Liver (tissue), 8 donors: ENCODE measurements at regions not wholly inside any gene's neighbourhood (a gene's known extent, or its start where the extent isn't known, plus 50 kb on each side); places are given as distances from the start of the nearest gene placed in this dataset.

Experiments
- DNase-seq: peaks from one replicate; pipeline ENCODE4 v3.0.0-alpha.2; 2017; ENCODE audit warnings: low spot score
- H3K27ac ChIP-seq, 2 donors: one replicate each; pipeline ENCODE4 v1.7.0; 2013; ENCODE audit warnings: inconsistent platforms in 2 of 2, low read length in 2 of 2, control low read depth in 1 of 2, low read depth in 1 of 2, mild to moderate bottlenecking in 1 of 2
- H3K27me3 ChIP-seq, 4 donors: one replicate each; pipeline versions ENCODE4 v1.6.1 to v1.7.0; 2013; ENCODE audit warnings: low read length in 3 of 4, inconsistent platforms in 1 of 4, mild to moderate bottlenecking in 1 of 4, moderate library complexity in 1 of 4; ENCODE audit not compliant: control insufficient read depth in 4 of 4, insufficient read depth in 4 of 4
- H3K36me3 ChIP-seq, 4 donors: one replicate each; pipeline versions ENCODE4 v1.6.1 to v1.7.0; 2013; ENCODE audit warnings: low read length in 3 of 4, mild to moderate bottlenecking in 3 of 4, low read depth in 1 of 4, moderate library complexity in 1 of 4; ENCODE audit not compliant: control insufficient read depth in 4 of 4, insufficient read depth in 3 of 4
- H3K4me1 ChIP-seq, 4 donors: one replicate each; pipeline versions ENCODE4 v1.6.1 to v1.7.0; 2013; ENCODE audit warnings: low read length in 3 of 4, mild to moderate bottlenecking in 3 of 4, moderate library complexity in 1 of 4; ENCODE audit not compliant: control insufficient read depth in 4 of 4, insufficient read depth in 4 of 4
- H3K4me3 ChIP-seq, 3 donors: one replicate each; pipeline versions ENCODE4 v1.6.1 to v1.7.0; 2013; ENCODE audit warnings: low read length in 3 of 3, control low read depth in 1 of 3, low read depth in 1 of 3, mild to moderate bottlenecking in 1 of 3
- H3K9ac ChIP-seq, 2 donors: one replicate each; pipeline ENCODE4 v1.7.0; 2013; ENCODE audit warnings: low read length in 2 of 2, mild to moderate bottlenecking in 2 of 2, moderate library complexity in 2 of 2, control low read depth in 1 of 2, low read depth in 1 of 2
- H3K9me3 ChIP-seq, 4 donors: one replicate each; pipeline versions ENCODE4 v1.6.1 to v1.7.0; 2013; ENCODE audit warnings: low read length in 3 of 4; ENCODE audit not compliant: control insufficient read depth in 4 of 4
- CTCF ChIP-seq: fragments of 150-350 bp; IDR thresholded peaks from 2 replicates; pipeline ENCODE4 v1.5.1; 2017; ENCODE audit warnings: improper control_type of control experiment, low read depth, low read length; ENCODE audit not compliant: missing input control
- EGR1 ChIP-seq, 2 donors: IDR thresholded peaks; 2 replicates each; pipeline ENCODE4 v1.6.1; 2016 to 2018; ENCODE audit warnings: antibody characterized with exemption in 2 of 2, low read depth in 2 of 2
- FOXA1 ChIP-seq: IDR thresholded peaks from 2 replicates; pipeline ENCODE4 v1.6.1; 2016; ENCODE audit warnings: antibody characterized with exemption
- FOXA2 ChIP-seq: IDR thresholded peaks from 2 replicates; pipeline ENCODE4 v1.6.1; 2016; ENCODE audit warnings: antibody characterized with exemption
- GABPA ChIP-seq, 2 donors: IDR thresholded peaks in 1 of 2; conservative IDR thresholded peaks in 1 of 2; 2 replicates each; pipeline ENCODE4 v1.6.1; 2016; ENCODE audit warnings: antibody characterized with exemption in 2 of 2, mild to moderate bottlenecking in 1 of 2, moderate library complexity in 1 of 2
- HNF4A ChIP-seq, 2 donors: conservative IDR thresholded peaks; 2 replicates each; pipeline ENCODE4 v1.6.1; 2016; ENCODE audit warnings: antibody characterized with exemption in 2 of 2, mild to moderate bottlenecking in 2 of 2
- HNF4G ChIP-seq: IDR thresholded peaks from 2 replicates; pipeline ENCODE4 v1.6.1; 2016; ENCODE audit warnings: antibody characterized with exemption
- JUND ChIP-seq, 2 donors: IDR thresholded peaks; 2 replicates each; pipeline ENCODE4 v1.6.1; 2016; ENCODE audit warnings: antibody characterized with exemption in 2 of 2
- NR2F2 ChIP-seq: IDR thresholded peaks from 2 replicates; pipeline ENCODE4 v1.6.1; 2016; ENCODE audit warnings: antibody characterized with exemption
- RAD21 ChIP-seq, 2 donors: IDR thresholded peaks; 2 replicates each; pipeline ENCODE4 v1.6.1; 2016; ENCODE audit warnings: antibody characterized with exemption in 2 of 2, mild to moderate bottlenecking in 2 of 2
- REST ChIP-seq: IDR thresholded peaks from 2 replicates; pipeline ENCODE4 v1.6.1; 2016; ENCODE audit warnings: antibody characterized with exemption, mild to moderate bottlenecking
- RXRA ChIP-seq, 2 donors: IDR thresholded peaks; 2 replicates each; pipeline ENCODE4 v1.6.1; 2017 to 2018; ENCODE audit warnings: antibody characterized with exemption in 2 of 2, mild to moderate bottlenecking in 1 of 2
- SP1 ChIP-seq: IDR thresholded peaks from 2 replicates; pipeline ENCODE4 v1.6.1; 2018; ENCODE audit warnings: antibody characterized with exemption, mild to moderate bottlenecking
- TAF1 ChIP-seq: conservative IDR thresholded peaks from 2 replicates; pipeline ENCODE4 v1.6.1; 2016; ENCODE audit warnings: antibody characterized with exemption, mild to moderate bottlenecking
- YY1 ChIP-seq: IDR thresholded peaks from 2 replicates; pipeline ENCODE4 v1.6.1; 2016; ENCODE audit warnings: antibody characterized with exemption, mild to moderate bottlenecking
- WGBS: extraction: QIAGEN DNeasy Blood & Tissue Kit; methylation state at CpG from one replicate; pipeline ENCODE4 v1.1.7; 2013; 5-methylcytosine and 5-hydroxymethylcytosine counted together
- TF ChIP-seq, protein P1 (sequence below): IDR thresholded peaks from 2 replicates; pipeline ENCODE4 v1.6.1; 2016; ENCODE audit warnings: antibody characterized with exemption
- TF ChIP-seq, protein P2 (sequence below): IDR thresholded peaks from 2 replicates; pipeline ENCODE4 v1.6.1; 2016; ENCODE audit warnings: antibody characterized with exemption
- TF ChIP-seq, protein P3 (sequence below): IDR thresholded peaks from 2 replicates; pipeline ENCODE4 v1.6.1; 2016; ENCODE audit warnings: antibody characterized with exemption
- donor health status: healthy.
- donor health status: healthy.
- donor health status: healthy.
- donor health status: healthy.
- donor health status: healthy.

DNA sequence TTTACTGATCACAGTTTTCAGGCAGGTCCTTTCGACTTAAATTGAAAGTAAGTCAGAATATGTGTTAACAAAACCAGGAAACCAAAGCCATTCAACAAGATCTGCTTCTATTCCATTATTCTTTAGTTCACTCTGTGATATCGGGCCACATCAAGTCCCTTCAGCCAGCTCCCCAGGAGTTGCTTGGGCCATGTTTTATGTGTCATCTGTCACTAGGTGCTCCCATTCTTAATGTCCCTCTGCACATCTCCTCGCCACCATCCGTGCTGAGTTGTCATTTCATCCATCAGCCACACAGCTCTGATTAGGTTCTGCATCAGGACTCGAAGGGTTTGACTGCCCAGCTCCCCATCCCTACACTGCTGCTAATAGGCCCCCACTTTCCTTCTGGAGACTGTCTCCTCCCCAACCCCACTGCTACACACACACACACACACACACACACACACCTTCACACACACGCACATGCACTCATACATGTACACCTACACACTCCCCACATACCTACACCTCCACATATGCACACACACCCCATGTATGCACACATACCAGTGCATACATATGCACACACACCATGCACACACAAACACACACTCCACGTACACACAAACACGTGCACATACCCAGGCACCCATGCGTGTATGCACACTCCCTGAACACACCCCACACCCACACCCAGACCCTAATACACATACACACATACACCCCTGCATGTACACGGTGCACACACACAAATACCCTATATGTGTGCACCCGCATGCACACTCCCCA is 143.3 kb upstream of the GMDS start:
- WGBS, result 96% methylated on average over 11 of the region's 11 CpGs
- TF ChIP-seq, protein P1, sequence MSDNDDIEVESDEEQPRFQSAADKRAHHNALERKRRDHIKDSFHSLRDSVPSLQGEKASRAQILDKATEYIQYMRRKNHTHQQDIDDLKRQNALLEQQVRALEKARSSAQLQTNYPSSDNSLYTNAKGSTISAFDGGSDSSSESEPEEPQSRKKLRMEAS, result no peak
- TF ChIP-seq EGR1 (IDR thresholded peaks at IDR 0.05; ENCODE audit: low read depth in 2 of 2) (no peak), RXRA (IDR thresholded peaks at IDR 0.05) (no peak), GABPA (IDR thresholded peaks at IDR 0.05 in 1 of 2, conservative IDR thresholded peaks at IDR 0.05 in 1 of 2) (no peak), NR2F2 (no peak), SP1 (no peak), YY1 (no peak)
- no peak for DNase-seq

DNA sequence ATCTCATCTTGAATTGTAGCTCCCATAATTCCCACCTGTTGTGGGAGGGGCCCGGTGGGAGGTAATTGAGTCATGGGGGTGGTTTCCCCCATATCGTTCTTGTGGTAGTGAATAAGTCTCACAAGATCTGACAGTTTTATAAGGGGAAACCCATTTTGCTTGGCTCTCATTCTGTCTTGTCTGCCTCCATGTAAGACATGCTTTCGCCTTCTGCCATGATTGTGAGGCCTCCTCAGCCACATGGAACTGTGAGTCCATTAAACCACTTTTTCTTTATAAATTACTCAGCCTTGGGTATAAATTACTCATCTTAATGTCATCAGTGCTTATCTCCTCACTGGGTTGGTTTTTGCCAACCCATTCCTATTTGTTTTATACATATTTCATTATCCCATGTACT is 142.0 kb upstream of the GMDS start:
- Histone ChIP-seq H3K9me3 (peaks cover 0 to 2% (median 0%) of the 10 kb centered on the region in 4 donors), H3K27me3 (no peaks in the 10 kb centered on the region), H3K4me3 (no peak overlapping the region), H3K27ac (no peak overlapping the region), H3K36me3 (peaks cover 0 to 3% (median 0%) of the 10 kb centered on the region in 4 donors), H3K9ac (no peak overlapping the region), H3K4me1 (no peaks in the 10 kb centered on the region)
- no peak for DNase-seq
- TF ChIP-seq RAD21 (IDR thresholded peaks at IDR 0.05), result no peak
- TF ChIP-seq JUND (IDR thresholded peaks at IDR 0.05), result no peak
- no peak for TF ChIP-seq NR2F2
- TF ChIP-seq, protein P1, result no peak
- TF ChIP-seq CTCF, result no peak
- TF ChIP-seq YY1, result no peak
- no peak for TF ChIP-seq EGR1 (IDR thresholded peaks at IDR 0.05; ENCODE audit: low read depth in 2 of 2)
- TF ChIP-seq SP1, result no peak
- TF ChIP-seq HNF4A (conservative IDR thresholded peaks at IDR 0.05), result no peak
- TF ChIP-seq, protein P2, sequence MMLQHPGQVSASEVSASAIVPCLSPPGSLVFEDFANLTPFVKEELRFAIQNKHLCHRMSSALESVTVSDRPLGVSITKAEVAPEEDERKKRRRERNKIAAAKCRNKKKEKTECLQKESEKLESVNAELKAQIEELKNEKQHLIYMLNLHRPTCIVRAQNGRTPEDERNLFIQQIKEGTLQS, result no peak
- TF ChIP-seq TAF1, result no peak
- no peak for TF ChIP-seq FOXA2
- TF ChIP-seq GABPA (IDR thresholded peaks at IDR 0.05 in 1 of 2, conservative IDR thresholded peaks at IDR 0.05 in 1 of 2), result no peak
- no peak for TF ChIP-seq FOXA1
- TF ChIP-seq, protein P3, sequence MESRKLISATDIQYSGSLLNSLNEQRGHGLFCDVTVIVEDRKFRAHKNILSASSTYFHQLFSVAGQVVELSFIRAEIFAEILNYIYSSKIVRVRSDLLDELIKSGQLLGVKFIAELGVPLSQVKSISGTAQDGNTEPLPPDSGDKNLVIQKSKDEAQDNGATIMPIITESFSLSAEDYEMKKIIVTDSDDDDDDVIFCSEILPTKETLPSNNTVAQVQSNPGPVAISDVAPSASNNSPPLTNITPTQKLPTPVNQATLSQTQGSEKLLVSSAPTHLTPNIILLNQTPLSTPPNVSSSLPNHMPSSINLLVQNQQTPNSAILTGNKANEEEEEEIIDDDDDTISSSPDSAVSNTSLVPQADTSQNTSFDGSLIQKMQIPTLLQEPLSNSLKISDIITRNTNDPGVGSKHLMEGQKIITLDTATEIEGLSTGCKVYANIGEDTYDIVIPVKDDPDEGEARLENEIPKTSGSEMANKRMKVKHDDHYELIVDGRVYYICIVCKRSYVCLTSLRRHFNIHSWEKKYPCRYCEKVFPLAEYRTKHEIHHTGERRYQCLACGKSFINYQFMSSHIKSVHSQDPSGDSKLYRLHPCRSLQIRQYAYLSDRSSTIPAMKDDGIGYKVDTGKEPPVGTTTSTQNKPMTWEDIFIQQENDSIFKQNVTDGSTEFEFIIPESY, result no peak
- no peak for TF ChIP-seq HNF4G
- TF ChIP-seq RXRA (IDR thresholded peaks at IDR 0.05), result no peak
- TF ChIP-seq REST, result no peak
- WGBS, result 94% methylated on average over 3 of the region's 3 CpGs

More for the DNA sequence above, 143.3 kb upstream of the GMDS start:
- no peaks in the 10 kb centered on the region for H3K27me3 ChIP-seq
- H3K27ac ChIP-seq, result no peak overlapping the region
- H3K4me1 ChIP-seq, result no peaks in the 10 kb centered on the region
- H3K4me3 ChIP-seq, result no peak overlapping the region
- peaks cover 0 to 3% (median 0%) of the 10 kb centered on the region in 4 donors for H3K36me3 ChIP-seq
- H3K9ac ChIP-seq, result no peak overlapping the region
- H3K9me3 ChIP-seq, result peaks cover 0 to 2% (median 0%) of the 10 kb centered on the region in 4 donors
